Lower leg skin (tissue), 4 donors: ENCODE measurements at regions not wholly inside any gene's neighbourhood (a gene's known extent, or its start where the extent isn't known, plus 50 kb on each side); places are given as distances from the start of the nearest gene placed in this dataset.
"Not testable (repeated sequence)": the region's sequence is repeated elsewhere in the genome, so short reads cannot be mapped to it uniquely, and the experiment has no call there.

Experiments used
- DNase-seq, 2 donors: peaks; one replicate each; pipeline ENCODE4 v3.0.0-alpha.2; 2019; ENCODE audit warnings: low spot score in 2 of 2
- H3K4me3 ChIP-seq: fragments of 200-600 bp; sonication (generic); 2 replicates; pipeline ENCODE4 v1.5.1; 2017; ENCODE audit warnings: mild to moderate bottlenecking, low read depth; ENCODE audit not compliant: poor library complexity, severe bottlenecking
- POLR2A ChIP-seq, 2 donors: fragments of 450-650 bp; IDR thresholded peaks; one replicate each; pipeline ENCODE4 v1.6.1; 2016 to 2017; ENCODE audit warnings: antibody characterized with exemption in 2 of 2, mild to moderate bottlenecking in 1 of 2, moderate library complexity in 1 of 2
- WGBS, 2 donors: methylation state at CpG; one replicate each; pipeline ENCODE4 v1.1.5; 2018; 5-methylcytosine and 5-hydroxymethylcytosine counted together
- intact Hi-C: fragments of 100-400 bp; cut with DNase I; formaldehyde crosslinking; loops from one replicate; pipeline ENCODE4 v1.15.0; 2023; ENCODE audit warnings: low total_unique reads
- TF ChIP-seq, protein P1 (sequence below), 3 donors: fragments of 450-650 bp; IDR thresholded peaks; one replicate each; pipeline ENCODE4 v1.5.1; 2016; ENCODE audit warnings: antibody characterized with exemption in 3 of 3, mild to moderate bottlenecking in 3 of 3, moderate library complexity in 2 of 3

DNA sequence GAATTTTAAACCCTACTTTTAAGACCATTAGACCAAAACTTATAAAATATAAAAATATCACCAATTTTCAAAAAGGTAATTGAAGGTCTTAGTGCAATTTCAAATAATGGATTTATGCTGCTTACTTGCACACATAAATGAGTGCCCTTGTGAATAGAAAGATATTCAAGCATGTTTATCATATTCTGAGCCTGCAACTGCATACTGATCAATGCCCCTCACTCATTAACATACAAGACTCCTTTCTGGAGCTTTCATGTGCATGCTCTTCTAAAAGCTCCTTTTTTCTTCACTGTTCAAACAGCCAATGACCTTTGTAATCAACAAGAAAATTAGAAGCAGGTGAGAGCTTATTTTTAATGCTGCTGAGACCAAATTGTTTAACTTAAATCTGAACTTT is 1139.3 kb downstream of the HACE1 start:
- no peak overlapping the region for H3K4me3 ChIP-seq
- DNase-seq = no peak
- intact Hi-C loops = no loop called here
- TF ChIP-seq, protein P1, sequence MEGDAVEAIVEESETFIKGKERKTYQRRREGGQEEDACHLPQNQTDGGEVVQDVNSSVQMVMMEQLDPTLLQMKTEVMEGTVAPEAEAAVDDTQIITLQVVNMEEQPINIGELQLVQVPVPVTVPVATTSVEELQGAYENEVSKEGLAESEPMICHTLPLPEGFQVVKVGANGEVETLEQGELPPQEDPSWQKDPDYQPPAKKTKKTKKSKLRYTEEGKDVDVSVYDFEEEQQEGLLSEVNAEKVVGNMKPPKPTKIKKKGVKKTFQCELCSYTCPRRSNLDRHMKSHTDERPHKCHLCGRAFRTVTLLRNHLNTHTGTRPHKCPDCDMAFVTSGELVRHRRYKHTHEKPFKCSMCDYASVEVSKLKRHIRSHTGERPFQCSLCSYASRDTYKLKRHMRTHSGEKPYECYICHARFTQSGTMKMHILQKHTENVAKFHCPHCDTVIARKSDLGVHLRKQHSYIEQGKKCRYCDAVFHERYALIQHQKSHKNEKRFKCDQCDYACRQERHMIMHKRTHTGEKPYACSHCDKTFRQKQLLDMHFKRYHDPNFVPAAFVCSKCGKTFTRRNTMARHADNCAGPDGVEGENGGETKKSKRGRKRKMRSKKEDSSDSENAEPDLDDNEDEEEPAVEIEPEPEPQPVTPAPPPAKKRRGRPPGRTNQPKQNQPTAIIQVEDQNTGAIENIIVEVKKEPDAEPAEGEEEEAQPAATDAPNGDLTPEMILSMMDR (IDR thresholded peaks at IDR 0.05) = no peak
- TF ChIP-seq POLR2A (IDR thresholded peaks at IDR 0.05) = no peak

DNA sequence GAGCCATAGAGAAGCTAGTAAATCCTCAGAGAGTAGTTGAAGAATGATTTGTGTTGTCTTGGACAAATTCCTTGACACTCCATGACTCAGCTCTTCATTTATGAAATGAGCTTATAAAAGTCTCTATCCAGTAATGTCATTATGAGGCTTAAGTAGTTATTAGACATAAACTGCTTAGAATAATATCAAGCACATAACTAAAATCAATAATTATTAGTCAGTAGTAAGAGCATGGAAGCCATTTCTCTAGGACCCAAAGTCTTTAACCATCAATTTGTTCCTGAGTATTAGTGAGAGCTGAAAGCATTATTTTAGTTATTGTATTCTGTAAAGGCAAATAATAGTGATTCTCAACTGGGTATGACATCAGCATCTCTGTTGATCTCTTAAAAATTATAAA is 1140.2 kb downstream of the HACE1 start:
- intact Hi-C loops = no loop called here
- DNase-seq = no peak
- no peak overlapping the region for H3K4me3 ChIP-seq
- TF ChIP-seq, protein P1 (IDR thresholded peaks at IDR 0.05) = no peak
- TF ChIP-seq POLR2A (IDR thresholded peaks at IDR 0.05) = no peak

DNA sequence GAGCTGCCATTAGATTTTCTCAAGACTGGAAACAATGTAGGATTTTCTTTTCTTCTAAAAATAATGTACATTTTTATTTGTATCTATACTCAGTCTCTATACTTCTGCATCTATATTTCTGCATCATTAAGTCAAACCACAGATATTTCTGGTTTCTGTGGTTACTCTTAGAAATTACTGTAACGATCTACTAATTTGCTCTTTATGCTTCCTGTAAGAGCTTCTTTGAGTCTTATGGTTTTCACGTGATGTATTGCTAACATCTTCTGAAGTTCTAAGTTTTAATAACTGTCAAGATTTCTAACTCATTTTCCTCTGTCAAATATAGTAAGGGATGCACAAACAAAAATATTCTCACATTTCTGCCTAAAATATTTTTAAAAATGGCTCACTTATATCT is 1144.5 kb downstream of the HACE1 start:
- DNase-seq = no peak
- H3K4me3 ChIP-seq = no peak overlapping the region
- TF ChIP-seq POLR2A (IDR thresholded peaks at IDR 0.05) = no peak
- TF ChIP-seq, protein P1 (IDR thresholded peaks at IDR 0.05) = no peak
- WGBS, 2 donors = 64 to 68% methylated on average over 2 of the region's 2 CpGs
- intact Hi-C loops = no loop called here

DNA sequence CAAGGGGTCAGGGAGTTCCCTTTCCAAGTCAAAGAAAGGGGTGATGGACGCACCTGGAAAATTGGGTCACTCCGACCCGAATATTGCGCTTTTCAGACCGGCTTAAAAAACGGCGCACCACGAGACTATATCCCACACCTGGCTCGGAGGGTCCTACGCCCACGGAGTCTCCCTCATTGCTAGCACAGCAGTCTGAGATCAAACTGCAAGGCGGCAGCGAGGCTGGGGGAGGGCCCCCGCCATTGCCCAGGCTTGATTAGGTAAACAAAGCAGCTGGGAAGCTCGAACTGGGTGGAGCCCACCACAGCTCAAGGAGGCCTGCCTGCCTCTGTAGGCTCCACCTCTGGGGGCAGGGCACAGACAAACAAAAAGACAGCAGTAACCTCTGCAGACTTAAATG is 1150.5 kb downstream of the HACE1 start:
- H3K4me3 ChIP-seq, DNase-seq, intact Hi-C loops: not testable (repeated sequence)
- WGBS, 2 donors = 82 to 95% methylated on average over 14 to 15 of the region's 15 CpGs

DNA sequence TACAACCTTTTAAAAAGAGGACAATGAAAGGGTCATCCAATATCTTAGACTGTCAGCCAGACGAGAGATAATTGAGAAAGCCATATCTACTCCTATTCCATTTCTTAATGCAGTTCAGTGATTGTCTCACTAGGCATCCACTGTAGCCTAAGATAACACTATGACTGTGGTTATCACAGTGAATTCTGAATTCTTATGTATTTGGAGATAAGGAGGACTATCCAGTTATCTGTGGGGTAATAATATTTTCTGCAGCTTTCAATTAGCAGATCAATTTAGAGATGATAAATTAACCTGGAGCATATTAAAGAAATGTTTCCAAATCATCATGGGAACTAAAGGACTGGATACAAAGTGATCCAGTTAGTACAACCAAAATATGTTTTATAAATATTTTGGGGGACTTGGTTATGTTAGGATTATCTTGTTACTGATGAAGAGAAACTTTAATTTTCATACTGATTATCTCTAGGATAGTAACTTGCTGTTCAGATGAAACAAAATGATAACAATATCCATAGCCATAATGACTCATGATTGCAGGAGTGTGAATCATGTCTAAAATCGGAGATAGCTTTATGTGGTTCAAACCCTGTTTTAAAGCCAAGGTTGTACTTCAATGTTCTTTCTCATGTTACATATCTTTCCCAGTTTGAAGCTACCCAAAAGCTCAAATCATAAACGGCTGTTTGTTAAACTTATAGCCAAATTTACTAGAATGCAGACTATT is 1152.0 kb downstream of the HACE1 start:
- no peak for DNase-seq
- 67 to 70% methylated on average over 3 of the region's 3 CpGs for WGBS, 2 donors
- intact Hi-C loops = no loop called here
- TF ChIP-seq, protein P1 (IDR thresholded peaks at IDR 0.05) = no peak
- TF ChIP-seq POLR2A (IDR thresholded peaks at IDR 0.05) = no peak
- H3K4me3 ChIP-seq = no peak overlapping the region

DNA sequence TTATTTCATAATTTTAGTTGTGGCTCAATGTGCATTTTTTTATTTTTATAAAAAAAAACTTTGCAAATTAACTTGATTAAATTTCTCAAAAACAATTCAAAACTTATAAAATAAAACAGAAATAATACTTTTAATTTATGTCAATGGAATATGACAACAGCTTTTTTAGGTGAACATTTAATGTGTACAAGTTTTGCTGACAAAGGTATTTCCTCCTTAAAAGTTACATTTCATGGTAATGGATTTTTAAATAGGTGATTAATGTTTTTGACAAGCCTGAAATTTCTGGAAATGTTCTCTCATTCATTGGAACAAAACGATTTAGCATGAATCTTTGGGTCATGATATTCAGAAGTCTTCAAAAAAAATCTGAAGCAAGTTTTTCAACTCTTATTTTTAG is 1160.0 kb downstream of the HACE1 start:
- DNase-seq = no peak
- intact Hi-C loops = no loop called here
- H3K4me3 ChIP-seq = no peak overlapping the region
- 12 to 15% methylated on average over 1 of the region's 1 CpG for WGBS, 2 donors
- no peak for TF ChIP-seq POLR2A (IDR thresholded peaks at IDR 0.05)
- TF ChIP-seq, protein P1 (IDR thresholded peaks at IDR 0.05) = no peak
